GM19372 (cell line): ENCODE measurements at regions not wholly inside any gene's neighbourhood (a gene's known extent, or its start where the extent isn't known, plus 50 kb on each side); places are given as distances from the start of the nearest gene placed in this dataset.
A peak's percentile ranks its signal among the peaks of the same experiment; 100 is the strongest.
"Not testable (repeated sequence)": the region's sequence is repeated elsewhere in the genome, so short reads cannot be mapped to it uniquely, and the experiment has no call there.

Experiments
- ATAC-seq: cut with Tn5 transposase; IDR thresholded peaks from one replicate; pipeline ENCODE4 v1.9.1; 2021; ENCODE audit warnings: mild to moderate bottlenecking, low read depth, moderate library complexity; ENCODE audit not compliant: unreplicated experiment

- no peak for ATAC-seq
Measured at GRCh38 chr2:40043641-40044040, 264.6 kb upstream of the THUMPD2 start.

- no peak for ATAC-seq
Measured at GRCh38 chr2:40043191-40043590, 264.1 kb upstream of the THUMPD2 start.

DNA sequence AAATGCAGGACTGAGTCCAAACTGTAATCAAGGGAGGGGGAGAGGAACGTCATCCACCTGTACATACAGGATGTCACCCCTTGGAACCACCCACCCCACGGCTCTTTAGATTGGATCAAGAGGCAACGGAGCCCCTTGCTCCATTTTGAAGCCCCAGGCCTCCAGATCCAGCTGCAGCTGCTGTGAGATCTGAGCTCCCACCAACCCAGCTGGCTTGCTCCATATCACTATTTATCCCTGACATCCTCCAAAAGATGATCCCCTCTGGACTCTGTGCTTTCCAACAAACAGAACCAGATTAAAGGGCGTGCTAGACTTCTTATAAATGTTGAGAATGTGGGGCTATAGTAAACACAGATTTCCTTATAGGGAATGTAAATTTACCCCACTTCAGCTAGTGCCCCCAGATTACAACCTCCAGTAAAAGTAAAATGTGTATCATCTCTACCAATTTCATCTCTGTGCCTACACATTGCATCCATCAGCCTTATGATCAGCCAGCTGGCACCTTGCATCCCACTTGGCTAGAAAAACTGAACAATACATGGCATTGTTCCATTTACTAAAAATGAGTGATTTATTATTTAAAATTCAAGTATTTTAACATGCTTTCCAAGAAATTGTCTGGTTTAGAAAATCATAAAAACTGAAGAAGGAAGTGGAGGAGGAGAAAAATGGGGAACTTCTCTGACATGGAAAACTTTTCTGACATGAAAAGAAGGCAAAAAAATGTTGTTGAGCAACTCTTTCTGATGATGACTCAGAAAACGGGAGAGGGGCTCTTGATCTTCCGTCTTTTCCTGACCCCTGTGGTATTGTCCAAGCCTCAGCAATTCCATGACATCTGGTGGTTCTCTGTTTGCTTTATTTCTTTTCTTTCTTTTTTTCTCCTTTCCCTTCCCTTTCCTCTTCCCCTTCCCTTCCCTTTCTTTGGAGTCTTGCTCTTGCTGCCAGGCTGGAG lies 262.6 kb upstream of the THUMPD2 start:
- no peak for ATAC-seq

GRCh38 chr2:40039549-40039948 lies 260.5 kb upstream of the THUMPD2 start:
- ATAC-seq = no peak

DNA sequence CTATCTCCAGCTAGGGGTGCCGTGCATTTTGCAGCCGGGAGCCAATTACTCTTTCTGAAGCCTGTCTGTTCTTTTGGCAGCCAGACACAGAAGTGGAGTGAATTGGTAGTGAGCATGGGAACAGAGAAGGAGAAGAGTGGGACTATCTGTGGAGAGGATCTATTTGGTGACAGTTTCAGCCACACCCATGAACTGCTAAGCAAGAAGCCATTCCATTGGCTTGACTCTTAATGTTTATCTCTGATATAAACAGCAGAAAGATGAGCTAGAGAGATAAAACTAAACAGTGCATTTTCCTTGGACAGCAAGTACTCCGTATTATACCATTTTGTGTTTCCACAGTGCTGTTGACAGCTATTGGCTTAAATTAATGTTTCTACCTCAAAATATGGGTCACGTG lies 259.6 kb upstream of the THUMPD2 start:
- no peak for ATAC-seq

GRCh38 chr2:40037303-40037702 lies 258.2 kb upstream of the THUMPD2 start:
- no peak for ATAC-seq

DNA sequence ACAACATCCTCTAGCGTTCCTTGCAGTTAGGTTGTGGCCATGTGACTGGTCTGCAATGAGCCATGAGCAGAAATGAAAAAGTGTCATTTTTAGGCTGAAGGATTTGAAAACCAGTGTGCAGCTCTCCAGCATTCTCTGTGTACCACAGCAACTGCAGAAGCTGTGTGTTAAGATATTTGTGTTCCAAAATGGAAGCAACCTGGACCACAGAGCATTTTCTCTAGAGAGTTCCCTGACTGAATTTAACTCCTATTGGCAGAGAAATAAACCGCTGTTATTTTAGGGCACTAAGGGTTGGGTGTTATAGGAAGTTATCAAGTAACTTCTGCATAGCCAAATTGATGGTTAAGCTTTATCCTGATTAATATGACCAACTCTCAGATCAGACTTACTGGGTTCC lies 257.2 kb upstream of the THUMPD2 start:
- no peak for ATAC-seq

- no peak for ATAC-seq
Measured at GRCh38 chr2:40034801-40035200, 255.7 kb upstream of the THUMPD2 start.

DNA sequence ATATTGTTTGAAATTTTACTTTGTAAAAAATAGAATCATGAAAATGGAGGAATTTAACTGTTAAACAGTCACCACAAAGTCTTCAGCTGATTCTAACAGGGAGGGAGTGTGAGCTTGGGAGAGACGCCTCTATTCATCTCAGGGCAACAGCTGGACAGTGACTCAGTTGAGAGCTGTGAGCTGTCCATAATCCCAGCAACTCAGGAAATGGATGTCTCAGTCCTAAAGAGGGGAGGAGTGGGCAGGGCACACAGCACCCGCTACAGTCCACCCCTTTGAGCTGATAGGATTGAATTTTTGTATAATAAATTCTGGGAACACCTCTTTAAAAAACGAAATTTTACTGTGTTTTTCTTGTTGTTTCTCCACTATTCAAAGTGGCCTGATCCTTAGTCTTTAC lies 255.1 kb upstream of the THUMPD2 start:
- no peak for ATAC-seq

DNA sequence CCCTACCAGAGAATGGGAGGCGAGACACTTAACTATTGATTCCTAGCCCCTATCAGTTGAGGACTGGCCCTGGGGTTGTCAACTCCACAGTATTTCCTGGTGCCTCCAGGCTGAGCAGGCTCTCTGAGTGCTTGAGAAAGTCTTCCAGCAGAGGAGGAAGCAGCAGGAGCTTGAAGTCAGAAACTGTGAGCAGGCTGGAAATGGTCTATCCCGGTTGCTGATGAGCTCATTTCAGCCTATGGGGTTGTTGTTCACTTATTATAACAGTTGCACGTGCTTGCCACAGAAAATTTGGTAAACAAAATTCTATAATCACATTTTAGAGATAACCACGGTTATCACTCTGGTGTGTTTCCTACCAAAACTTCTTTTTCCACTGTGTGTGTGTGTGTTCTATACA lies 254.7 kb upstream of the THUMPD2 start:
- ATAC-seq = no peak

GRCh38 chr2:40032650-40033319 lies 253.7 kb upstream of the THUMPD2 start:
- ATAC-seq = no peak

DNA sequence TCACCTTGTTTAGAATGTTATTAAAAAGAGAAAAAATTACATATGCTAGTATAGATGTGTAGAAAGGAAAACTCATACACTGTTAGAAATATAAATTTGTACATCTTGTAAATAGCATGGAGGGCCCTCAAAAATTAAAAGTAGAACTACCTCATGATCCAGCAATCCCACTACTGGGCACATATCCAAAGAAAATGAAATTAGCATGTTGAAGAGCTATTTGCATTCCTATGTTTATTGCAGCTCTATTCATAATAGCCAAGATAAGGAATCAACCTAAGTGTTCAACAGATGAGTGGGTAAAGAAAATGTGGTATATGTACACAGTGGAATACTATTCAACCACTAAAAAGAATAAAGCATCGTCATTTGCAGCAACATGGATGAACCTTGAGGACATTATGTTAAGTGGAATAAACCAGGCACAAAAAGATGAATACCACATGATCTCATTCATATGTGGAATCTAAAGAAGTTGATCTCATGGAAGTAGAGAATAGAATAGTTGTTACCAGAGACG lies 251.5 kb upstream of the THUMPD2 start:
- ATAC-seq = no peak

DNA sequence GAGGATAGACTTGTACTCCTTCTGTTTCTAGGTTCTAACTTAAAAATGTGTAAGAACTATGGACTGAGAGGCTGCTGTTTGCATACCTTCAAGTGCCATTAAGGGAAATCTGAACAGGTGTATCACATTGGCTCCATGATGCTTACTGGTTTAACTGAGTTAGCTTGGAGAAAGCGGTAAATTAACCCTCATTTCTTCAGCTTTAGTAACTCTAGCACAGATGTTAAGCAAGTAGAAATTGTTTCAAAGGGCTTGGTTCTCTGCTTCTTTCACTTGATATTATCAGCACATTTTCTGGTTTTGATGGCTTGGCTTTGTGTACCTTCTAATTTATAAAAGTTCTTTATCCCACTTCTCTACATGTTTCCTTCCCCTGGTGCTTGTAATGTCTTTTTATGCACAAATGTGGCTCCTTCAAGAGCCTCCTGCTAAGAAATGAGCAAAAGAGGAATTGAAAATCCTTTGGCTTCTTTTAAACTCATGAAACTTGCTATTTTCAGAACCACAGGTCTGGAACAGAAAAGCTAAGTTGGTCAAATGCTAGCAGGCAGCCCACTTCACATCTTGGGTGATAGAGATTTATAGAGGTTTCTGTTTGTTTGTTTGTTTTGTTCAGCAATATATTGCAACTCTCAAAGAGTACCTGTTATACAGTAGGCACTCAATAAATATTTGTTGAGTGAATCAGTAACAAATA lies 249.9 kb upstream of the THUMPD2 start:
- ATAC-seq = peak; percentile 92

DNA sequence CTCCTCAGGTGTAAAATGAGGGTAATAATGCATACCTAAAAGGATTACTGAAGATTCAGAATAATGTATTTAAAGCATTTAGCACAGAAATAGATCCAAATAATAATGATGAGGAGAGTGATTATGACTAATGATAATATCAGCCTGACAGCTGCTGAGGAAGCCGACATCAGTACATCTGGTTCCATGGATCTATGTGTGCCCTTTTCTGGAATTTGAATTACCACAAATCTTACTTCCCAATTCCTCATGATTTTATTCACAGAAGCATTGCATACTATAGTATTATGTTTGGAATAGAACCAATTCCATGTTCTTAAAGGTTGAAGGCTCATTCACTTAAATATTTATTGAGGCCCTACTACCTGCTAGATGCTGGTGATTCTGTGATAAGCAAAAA lies 248.9 kb upstream of the THUMPD2 start:
- no peak for ATAC-seq

GRCh38 chr2:40025276-40025675 lies 246.2 kb upstream of the THUMPD2 start:
- ATAC-seq = not testable (repeated sequence)

DNA sequence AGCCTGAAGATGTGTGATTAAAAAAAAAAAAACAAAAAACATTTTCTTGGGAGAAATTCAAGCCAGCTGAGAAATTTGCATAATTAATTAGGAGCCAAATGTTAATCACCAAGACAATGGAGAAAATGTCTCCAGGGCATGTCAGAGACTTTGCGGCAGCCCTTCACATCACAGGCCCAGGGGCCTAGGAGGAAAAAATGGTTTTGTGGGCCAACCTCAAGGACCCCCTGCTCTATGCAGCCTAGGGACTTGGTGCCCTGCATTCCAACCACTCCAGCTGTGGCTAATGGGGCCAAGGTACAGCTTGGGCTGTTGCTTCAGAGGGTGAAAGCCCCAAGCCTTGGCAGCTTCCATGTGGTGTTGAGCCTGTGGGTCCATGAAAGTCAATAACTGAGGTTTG lies 241.9 kb upstream of the THUMPD2 start:
- ATAC-seq = no peak

DNA sequence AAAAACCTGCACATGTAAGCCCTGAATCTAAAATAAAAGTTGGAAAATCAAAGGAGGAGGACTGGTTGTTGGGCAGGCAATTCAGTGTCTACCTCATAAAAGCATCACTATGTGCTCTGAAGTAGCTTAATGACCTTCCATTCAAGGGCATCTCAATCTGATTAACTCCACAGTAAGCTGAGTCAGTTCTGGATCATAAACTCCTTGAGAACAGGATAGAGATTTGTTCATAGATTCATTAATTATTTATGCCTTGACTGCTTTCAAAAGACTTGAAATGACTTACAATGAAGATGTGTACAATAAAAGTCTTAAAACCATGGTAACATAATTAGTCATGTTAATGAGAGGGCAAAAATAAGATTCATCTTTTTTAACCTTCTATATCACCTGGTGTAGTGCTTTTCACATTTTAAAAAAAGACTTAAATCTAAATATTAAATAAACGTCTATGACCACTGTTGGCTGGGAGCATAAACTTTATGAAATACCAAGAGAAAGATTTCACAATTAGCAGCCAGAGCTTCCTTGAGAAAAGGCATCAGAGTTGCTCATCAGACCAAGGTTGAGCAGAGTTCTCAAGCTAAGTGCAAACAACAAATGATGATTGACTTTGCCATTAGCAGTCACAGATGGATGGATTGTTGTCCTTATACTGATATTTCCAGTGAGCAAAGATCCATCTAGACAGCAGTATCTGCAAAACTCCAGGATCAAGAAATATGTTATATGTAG lies 237.3 kb upstream of the THUMPD2 start:
- ATAC-seq = no peak

GRCh38 chr2:40013962-40014361 lies 234.9 kb upstream of the THUMPD2 start:
- ATAC-seq = not testable (repeated sequence)

DNA sequence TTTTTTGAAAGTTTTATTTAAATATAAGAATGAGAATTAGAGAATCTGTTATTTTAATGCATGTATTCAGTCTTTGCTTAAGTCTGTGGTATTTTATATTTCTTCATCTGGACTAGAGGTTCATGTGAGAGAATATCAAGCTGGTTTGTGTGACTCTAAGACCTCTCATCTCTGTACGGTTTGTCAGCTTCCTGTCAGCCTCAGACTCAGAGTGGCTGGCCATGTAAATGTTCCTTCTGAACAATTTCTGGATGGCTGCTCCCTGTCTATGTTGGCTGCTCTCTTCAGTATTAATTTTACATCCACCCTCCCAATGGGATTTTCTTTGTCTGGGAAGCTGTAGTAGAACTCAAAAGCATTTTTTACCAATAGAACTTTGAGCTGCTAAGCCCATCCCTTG lies 225.3 kb upstream of the THUMPD2 start:
- no peak for ATAC-seq

DNA sequence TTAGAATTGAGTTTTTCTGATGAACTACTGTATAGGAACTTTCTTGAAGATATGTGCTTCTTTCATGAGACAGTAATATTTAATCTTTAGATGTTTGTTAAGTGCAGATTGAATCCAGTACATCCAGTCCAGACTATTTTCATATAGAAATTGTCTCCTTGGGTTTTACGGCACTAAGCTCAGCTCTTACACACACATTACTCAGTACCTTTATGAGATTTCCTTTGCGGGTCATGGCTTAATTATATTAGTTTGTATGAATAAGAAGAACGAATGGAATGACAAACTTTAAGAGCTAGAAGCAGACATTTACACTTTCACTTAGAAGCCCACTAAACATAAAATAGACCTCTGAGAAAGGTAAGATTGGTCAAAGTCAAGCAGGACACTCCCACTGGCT lies 223.3 kb upstream of the THUMPD2 start:
- ATAC-seq = no peak
